ENCODE measurements at regions not wholly inside any gene's neighbourhood (a gene's known extent, or its start where the extent isn't known, plus 50 kb on each side); places are given as distances from the start of the nearest gene placed in this dataset.

GRCh38 chr12:116336542-116337065 is 59.1 kb upstream of the MED13L start:
- Histone ChIP-seq H2AFZ (ENCODE audit: low read depth, low read length) (0 out of 2 replicates have a peak overlapping the region, but pooled peaks have one; percentile 13), H3K9me3 (ENCODE audit: insufficient read depth, low read length) (no peaks in the 10 kb centered on the region), H3K9ac (ENCODE audit: low read length) (peak overlapping the region; percentile 17; the same call in 1 of the 2 replicates), H4K20me1 (ENCODE audit: insufficient read depth, low read length) (no peaks in the 10 kb centered on the region), H3K79me2 (ENCODE audit: low read length) (no peaks in the 10 kb centered on the region), H3K4me1 (ENCODE audit: low read length) (peaks cover 79% of the 10 kb centered on the region), H3K4me2 (ENCODE audit: low read length) (peak overlapping the region; percentile 61), H3K36me3 (replicated peaks; ENCODE audit: low read depth, low read length) (no peaks in the 10 kb centered on the region), H3K4me3 (ENCODE audit: low read length) (peak overlapping the region; percentile 45), H3K27me3 (ENCODE audit: low read depth, low read length) (peaks cover 8% of the 10 kb centered on the region; the same call in 1 of the 2 replicates), H3K27ac (ENCODE audit: low read length) (peak overlapping the region; percentile 68)
- peak; percentile 20 for TF ChIP-seq CTCF (IDR thresholded peaks at IDR 0.05; ENCODE audit: low read depth, low read length)
- no peak for TF ChIP-seq EZH2phosphoT487 (IDR thresholded peaks at IDR 0.05; ENCODE audit: low read depth)

GRCh38 chr12:116337312-116337711 is 59.8 kb upstream of the MED13L start:
- Histone ChIP-seq H3K79me2 (ENCODE audit: low read length) (no peaks in the 10 kb centered on the region), H3K36me3 (replicated peaks; ENCODE audit: low read depth, low read length) (no peaks in the 10 kb centered on the region), H3K9me3 (ENCODE audit: insufficient read depth, low read length) (no peaks in the 10 kb centered on the region), H2AFZ (ENCODE audit: low read depth, low read length) (no peak overlapping the region), H3K4me2 (ENCODE audit: low read length) (peak overlapping the region; percentile 61), H3K4me3 (ENCODE audit: low read length) (peak overlapping the region; percentile 45), H3K27ac (ENCODE audit: low read length) (peak overlapping the region; percentile 68), H3K4me1 (ENCODE audit: low read length) (peaks cover 79% of the 10 kb centered on the region), H3K9ac (ENCODE audit: low read length) (peak overlapping the region; percentile 17; the same call in 1 of the 2 replicates), H3K27me3 (ENCODE audit: low read depth, low read length) (peaks cover 13% of the 10 kb centered on the region; the same call in 1 of the 2 replicates), H4K20me1 (ENCODE audit: insufficient read depth, low read length) (no peaks in the 10 kb centered on the region)
- TF ChIP-seq EZH2phosphoT487 (IDR thresholded peaks at IDR 0.05; ENCODE audit: low read depth) = no peak
- 0 out of 2 replicates have a peak, but pooled peaks have one; percentile 5 for TF ChIP-seq CTCF (IDR thresholded peaks at IDR 0.05; ENCODE audit: low read depth, low read length)

GRCh38 chr12:116338064-116338846 is 60.8 kb upstream of the MED13L start:
- Histone ChIP-seq H3K36me3 (replicated peaks; ENCODE audit: low read depth, low read length) (no peaks in the 10 kb centered on the region), H3K79me2 (ENCODE audit: low read length) (no peaks in the 10 kb centered on the region), H3K27ac (ENCODE audit: low read length) (no peak overlapping the region), H4K20me1 (ENCODE audit: insufficient read depth, low read length) (no peaks in the 10 kb centered on the region), H3K9ac (ENCODE audit: low read length) (no peak overlapping the region), H3K4me2 (ENCODE audit: low read length) (no peak overlapping the region), H3K27me3 (ENCODE audit: low read depth, low read length) (peaks cover 12% of the 10 kb centered on the region; the same call in 1 of the 2 replicates), H2AFZ (ENCODE audit: low read depth, low read length) (no peak overlapping the region), H3K4me1 (ENCODE audit: low read length) (peaks cover 73% of the 10 kb centered on the region), H3K4me3 (ENCODE audit: low read length) (no peak overlapping the region), H3K9me3 (ENCODE audit: insufficient read depth, low read length) (no peaks in the 10 kb centered on the region)
- TF ChIP-seq CTCF (IDR thresholded peaks at IDR 0.05; ENCODE audit: low read depth, low read length) = no peak

GRCh38 chr12:116339062-116339461 is 61.6 kb upstream of the MED13L start:
- no peaks in the 10 kb centered on the region for H4K20me1 ChIP-seq (ENCODE audit: insufficient read depth, low read length)

More at GRCh38 chr12:116339062-116339461, 61.6 kb upstream of the MED13L start:
- H3K9ac ChIP-seq (ENCODE audit: low read length) = no peak overlapping the region
- H3K27ac ChIP-seq (ENCODE audit: low read length) = no peak overlapping the region
- no peaks in the 10 kb centered on the region for H3K9me3 ChIP-seq (ENCODE audit: insufficient read depth, low read length)
- H3K4me3 ChIP-seq (ENCODE audit: low read length) = no peak overlapping the region
- H3K4me1 ChIP-seq (ENCODE audit: low read length) = peaks cover 65% of the 10 kb centered on the region
- TF ChIP-seq CTCF (IDR thresholded peaks at IDR 0.05; ENCODE audit: low read depth, low read length) (no peak), EZH2phosphoT487 (IDR thresholded peaks at IDR 0.05; ENCODE audit: low read depth) (no peak)
- H3K79me2 ChIP-seq (ENCODE audit: low read length) = no peaks in the 10 kb centered on the region
- H2AFZ ChIP-seq (ENCODE audit: low read depth, low read length) = no peak overlapping the region
- peaks cover 12% of the 10 kb centered on the region; the same call in 1 of the 2 replicates for H3K27me3 ChIP-seq (ENCODE audit: low read depth, low read length)
- no peaks in the 10 kb centered on the region for H3K36me3 ChIP-seq (replicated peaks; ENCODE audit: low read depth, low read length)
- H3K4me2 ChIP-seq (ENCODE audit: low read length) = no peak overlapping the region

Measured in OCI-LY3 (cell line).